H1 (cell line): ENCODE measurements at regions not wholly inside any gene's neighbourhood (a gene's known extent, or its start where the extent isn't known, plus 50 kb on each side); places are given as distances from the start of the nearest gene placed in this dataset.

ENCODE experiments used
- CTCF ChIA-PET: fragments of 300-600 bp; sonication (Branson Sonifier 250); formaldehyde crosslinking; loops from one replicate; lab custom pipeline; 2021; ENCODE audit not compliant: partially characterized antibody; lab: Charles Lee
- POLR2A ChIA-PET: fragments of 300-600 bp; sonication (Branson Sonifier 250); formaldehyde crosslinking; loops from one replicate; lab custom pipeline; 2021; ENCODE audit warnings: inconsistent platforms; ENCODE audit not compliant: partially characterized antibody; lab: Charles Lee
- DNase-seq, 2 experiments: peaks; one replicate each; pipeline versions ENCODE4 v3.0.0 to v3.0.0-alpha.2; 2010 to 2022; ENCODE audit warnings: low spot score in 2 of 2, low read depth in 1 of 2, mixed read lengths in 1 of 2
- FAIRE-seq: peaks from 2 replicates; lab custom pipeline; 2011; peaks lifted over from hg19 to GRCh38; lab: Jason Lieb, UNC
- H2AFZ ChIP-seq: 2 replicates; pipeline ENCODE4 v1.8.1; 2012; ENCODE audit warnings: low read length, inconsistent platforms
- H2AK5ac ChIP-seq: 2 replicates; pipeline ENCODE4 v1.6.1; 2013; ENCODE audit warnings: low read depth, low read length
- H2BK120ac ChIP-seq: replicated peaks from 2 replicates; pipeline ENCODE3; 2013; ENCODE audit warnings: low read depth, low read length, inconsistent platforms
- H2BK12ac ChIP-seq: 2 replicates; pipeline ENCODE4 v1.6.1; 2013; ENCODE audit warnings: low read depth, low read length
- H2BK15ac ChIP-seq: 2 replicates; pipeline ENCODE4 v1.6.1; 2013; ENCODE audit warnings: low read length
- H2BK20ac ChIP-seq: 2 replicates; pipeline ENCODE4 v1.6.1; 2013; ENCODE audit warnings: low read length
- H2BK5ac ChIP-seq: 2 replicates; pipeline ENCODE4 v1.6.1; 2013; ENCODE audit warnings: low read depth, low read length
- H3K14ac ChIP-seq: 2 replicates; pipeline ENCODE4 v1.6.1; 2013; ENCODE audit warnings: inconsistent platforms; ENCODE audit not compliant: insufficient read length
- H3K18ac ChIP-seq: 2 replicates; pipeline ENCODE4 v1.6.1; 2013; ENCODE audit warnings: low read length; ENCODE audit errors: extremely low read depth
- H3K23ac ChIP-seq: 2 replicates; pipeline ENCODE4 v1.6.1; 2013; ENCODE audit warnings: inconsistent platforms; ENCODE audit not compliant: insufficient read length
- H3K23me2 ChIP-seq: 2 replicates; pipeline ENCODE4 v1.6.1; 2013; ENCODE audit warnings: low read depth, low read length
- H3K27ac ChIP-seq: 2 replicates; pipeline ENCODE4 v1.6.1; 2011; ENCODE audit warnings: low read depth, low read length, inconsistent platforms
- H3K27me3 ChIP-seq, 4 experiments: replicated peaks in 1 of 4; 1 replicate in 1 of 4; 2 replicates in 3 of 4; pipeline versions ENCODE4 v1.6.1 to v1.8.1; 2011 to 2013; ENCODE audit warnings: low read length in 3 of 4, mild to moderate bottlenecking in 3 of 4, inconsistent platforms in 2 of 4, mixed read lengths in 2 of 4, moderate library complexity in 1 of 4; ENCODE audit not compliant: control insufficient read depth in 3 of 4, insufficient read depth in 3 of 4; ENCODE audit errors: extremely low read depth in 1 of 4
- H3K36me3 ChIP-seq, 4 experiments: 2 replicates each; pipeline versions ENCODE4 v1.6.1 to v1.8.1; 2011 to 2013; ENCODE audit warnings: mild to moderate bottlenecking in 4 of 4, low read length in 3 of 4, moderate library complexity in 2 of 4, control low read depth in 1 of 4, inconsistent platforms in 1 of 4; ENCODE audit not compliant: insufficient read depth in 4 of 4, control insufficient read depth in 2 of 4
- H3K4ac ChIP-seq: replicated peaks from 2 replicates; pipeline ENCODE3; 2013; ENCODE audit warnings: low read length, low read depth, mixed read lengths, inconsistent platforms; ENCODE audit not compliant: insufficient read length
- H3K4me1 ChIP-seq, 4 experiments: replicated peaks in 1 of 4; 1 replicate in 1 of 4; 2 replicates in 3 of 4; pipeline versions ENCODE4 v1.6.1 to v1.8.1; 2011 to 2013; ENCODE audit warnings: low read length in 3 of 4, inconsistent platforms in 2 of 4, mixed read lengths in 1 of 4; ENCODE audit not compliant: insufficient read depth in 4 of 4, control insufficient read depth in 3 of 4
- H3K4me2 ChIP-seq, 2 experiments: 2 replicates each; pipeline versions ENCODE4 v1.6.1 to v1.8.1; 2011 to 2013; ENCODE audit warnings: low read depth in 2 of 2, low read length in 2 of 2, control low read depth in 1 of 2, inconsistent platforms in 1 of 2, mild to moderate bottlenecking in 1 of 2; ENCODE audit not compliant: insufficient read depth in 1 of 2
- H3K4me3 ChIP-seq, 4 experiments: fragments of 200-600, 300-600 bp in 1 of 4; sonication (generic), shearing (Covaris generic), sonication (Bioruptor Twin) in 1 of 4; 2 replicates each; pipeline versions ENCODE4 v1.5.1 to v1.8.1; 2011 to 2016; ENCODE audit warnings: low read length in 4 of 4, low read depth in 3 of 4, control low read depth in 2 of 4, inconsistent platforms in 2 of 4, mild to moderate bottlenecking in 2 of 4, mixed read lengths in 1 of 4, moderate library complexity in 1 of 4; ENCODE audit not compliant: insufficient read depth in 2 of 4; ENCODE audit errors: extremely low read depth in 1 of 4
- H3K56ac ChIP-seq: replicated peaks from 2 replicates; pipeline ENCODE3; 2013; ENCODE audit warnings: low read depth, mild to moderate bottlenecking, mixed read lengths, low read length, inconsistent platforms; ENCODE audit not compliant: insufficient read length
- H3K79me1 ChIP-seq: 2 replicates; pipeline ENCODE4 v1.6.1; 2013; ENCODE audit warnings: low read depth, low read length, control low read depth
- H3K79me2 ChIP-seq, 2 experiments: 2 replicates each; pipeline versions ENCODE4 v1.6.1 to v1.8.1; 2012 to 2013; ENCODE audit warnings: low read length in 2 of 2, mild to moderate bottlenecking in 2 of 2, inconsistent platforms in 1 of 2; ENCODE audit not compliant: insufficient read depth in 2 of 2, control insufficient read depth in 1 of 2
- H3K9ac ChIP-seq, 4 experiments: replicated peaks in 1 of 4; 1 replicate in 1 of 4; 2 replicates in 3 of 4; pipeline versions ENCODE4 v1.6.1 to v1.8.1; 2011 to 2013; ENCODE audit warnings: low read depth in 3 of 4, low read length in 3 of 4, control low read depth in 2 of 4, mild to moderate bottlenecking in 2 of 4, moderate library complexity in 2 of 4, inconsistent platforms in 1 of 4; ENCODE audit errors: extremely low read depth in 1 of 4
- H3K9me3 ChIP-seq, 2 experiments: 2 replicates each; pipeline versions ENCODE4 v1.6.1 to v1.8.1; 2012 to 2013; ENCODE audit warnings: mild to moderate bottlenecking in 2 of 2, moderate library complexity in 2 of 2, control low read depth in 1 of 2, inconsistent platforms in 1 of 2, low read depth in 1 of 2, low read length in 1 of 2, mixed read lengths in 1 of 2; ENCODE audit not compliant: insufficient read depth in 2 of 2
- H4K20me1 ChIP-seq, 2 experiments: replicated peaks in 1 of 2; 2 replicates each; pipeline versions ENCODE3 to v1.8.1; 2011 to 2013; ENCODE audit warnings: inconsistent platforms in 2 of 2, low read length in 2 of 2, mild to moderate bottlenecking in 1 of 2; ENCODE audit not compliant: insufficient read depth in 2 of 2, control insufficient read depth in 1 of 2
- H4K5ac ChIP-seq: 2 replicates; pipeline ENCODE4 v1.6.1; 2013; ENCODE audit warnings: low read length, low read depth, mixed read lengths, inconsistent platforms; ENCODE audit not compliant: insufficient read length
- H4K8ac ChIP-seq: 2 replicates; pipeline ENCODE4 v1.8.0; 2013; ENCODE audit warnings: mild to moderate bottlenecking, moderate library complexity, low read length, inconsistent platforms; ENCODE audit not compliant: insufficient read depth; ENCODE audit errors: extremely low read depth
- H4K91ac ChIP-seq: replicated peaks from 2 replicates; pipeline ENCODE3; 2013; ENCODE audit warnings: low read length, mixed read lengths, inconsistent platforms; ENCODE audit not compliant: insufficient read length
- BRCA1 ChIP-seq: IDR thresholded peaks from 2 replicates; pipeline ENCODE4 v1.6.1; 2012; ENCODE audit warnings: low read depth, low read length, improper control_type of control experiment
- CHD2 ChIP-seq: IDR thresholded peaks from 2 replicates; pipeline ENCODE4 v1.6.1; 2012; ENCODE audit warnings: low read length, improper control_type of control experiment
- CTBP2 ChIP-seq: IDR thresholded peaks from 2 replicates; pipeline ENCODE4 v1.7.0; 2011; ENCODE audit warnings: borderline replicate concordance, mild to moderate bottlenecking, moderate library complexity, mixed read lengths, low read length; ENCODE audit not compliant: insufficient read depth, insufficient read length
- GABPA ChIP-seq: IDR thresholded peaks from 2 replicates; pipeline ENCODE4 v1.6.1; 2011; ENCODE audit warnings: mild to moderate bottlenecking, low read length, moderate library complexity, borderline replicate concordance; ENCODE audit not compliant: insufficient read depth
- KDM4A ChIP-seq: IDR thresholded peaks from one replicate; pipeline ENCODE4 v1.7.1; 2012; ENCODE audit warnings: low read depth, mild to moderate bottlenecking, moderate library complexity, low read length, inconsistent platforms; ENCODE audit not compliant: severe bottlenecking
- SP2 ChIP-seq: IDR thresholded peaks from 2 replicates; pipeline ENCODE4 v1.6.1; 2012; ENCODE audit warnings: mild to moderate bottlenecking, low read length, inconsistent platforms
- WGBS, 2 experiments: shearing (Covaris generic) in 1 of 2; methylation state at CpG; one replicate each; pipeline versions ENCODE4 v1.1.6 to v1.1.7; 2013 to 2015; ENCODE audit warnings: low lambda C conversion rate in 2 of 2, mixed read lengths in 2 of 2, inconsistent platforms in 1 of 2, low coverage in 1 of 2, missing lambda C conversion rate in 1 of 2; ENCODE audit not compliant: insufficient replicate concordance in 2 of 2, insufficient coverage in 1 of 2, insufficient read length in 1 of 2; ENCODE audit errors: extremely low coverage in 1 of 2, missing lambda C conversion rate in 1 of 2; 5-methylcytosine and 5-hydroxymethylcytosine counted together

DNA sequence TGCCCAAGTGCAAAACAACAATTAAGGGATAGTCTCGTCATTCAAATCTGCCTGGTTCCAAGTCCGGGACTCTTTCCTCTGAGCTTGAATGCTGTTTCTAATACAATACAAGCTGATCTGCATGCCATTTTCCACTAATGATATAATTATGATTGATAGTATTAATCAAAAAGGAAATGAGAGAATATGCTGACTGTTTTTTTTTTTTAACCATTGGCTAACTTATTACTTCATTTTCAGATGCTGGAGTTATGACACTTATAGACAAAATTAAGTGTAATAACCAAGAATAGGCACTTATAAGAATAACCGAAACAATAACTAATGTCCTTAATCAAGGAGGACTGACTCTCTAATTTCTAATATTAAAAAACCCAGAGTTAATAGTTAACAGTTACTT, 343.6 kb downstream of the LPIN1 start:
- H3K23me2 ChIP-seq, result no peaks in the 10 kb centered on the region
- no peak overlapping the region for H2BK120ac ChIP-seq
- H3K14ac ChIP-seq, result no peak overlapping the region
- POLR2A ChIA-PET, result no interaction called here
- H2BK20ac ChIP-seq, result no peak overlapping the region
- H2BK12ac ChIP-seq, result no peak overlapping the region
- CTCF ChIA-PET, result no interaction called here
- no peak overlapping the region for H4K91ac ChIP-seq
- no peak overlapping the region for H4K5ac ChIP-seq
- H2BK15ac ChIP-seq, result no peak overlapping the region
- no peak overlapping the region for H3K27ac ChIP-seq
- no peaks in the 10 kb centered on the region; a peak in 1 of 4 replicates for H3K9me3 ChIP-seq
- no peak overlapping the region for H3K56ac ChIP-seq
- no peak overlapping the region for H4K8ac ChIP-seq
- TF ChIP-seq CHD2, result no peak
- no peak for TF ChIP-seq CTBP2
- no peak for TF ChIP-seq GABPA
- no peak for TF ChIP-seq SP2
- no peak for TF ChIP-seq KDM4A
- TF ChIP-seq BRCA1, result no peak
- H3K18ac ChIP-seq, result no peak overlapping the region
- FAIRE-seq, result no peak
- no peaks in the 10 kb centered on the region for H3K79me1 ChIP-seq
- no peak overlapping the region for H2AFZ ChIP-seq
- H3K4me1 ChIP-seq, result peaks cover 0 to 4% (median 1%) of the 10 kb centered on the region in 4 experiments; a peak in 3 of 7 replicates
- no peak overlapping the region for H3K4me2 ChIP-seq
- no peak overlapping the region for H3K4me3 ChIP-seq
- H3K23ac ChIP-seq, result no peak overlapping the region
- H3K9ac ChIP-seq, result no peak overlapping the region
- H2AK5ac ChIP-seq, result no peak overlapping the region
- WGBS, 2 experiments, result 92% methylated on average over 3 of the region's 3 CpGs; no CpG with 5 or more reads in 1 of the 2 experiments
- no peak overlapping the region for H3K4ac ChIP-seq
- DNase-seq, result no peak
- no peaks in the 10 kb centered on the region for H4K20me1 ChIP-seq
- no peaks in the 10 kb centered on the region for H3K27me3 ChIP-seq
- no peaks in the 10 kb centered on the region for H3K36me3 ChIP-seq
- no peak overlapping the region for H2BK5ac ChIP-seq
- H3K79me2 ChIP-seq, result no peaks in the 10 kb centered on the region
